ENCODE measurements at regions not wholly inside any gene's neighbourhood (a gene's known extent, or its start where the extent isn't known, plus 50 kb on each side); places are given as distances from the start of the nearest gene placed in this dataset.
A peak's percentile ranks its signal among the peaks of the same experiment; 100 is the strongest.

- DNase-seq (ENCODE audit: low spot score): no peak
- ChIA-PET POLR2A (ENCODE audit: low non-redundant PET) (no interaction called here), CTCF (no interaction called here)
- no peak overlapping the region for H3K27ac ChIP-seq
- no peak for TF ChIP-seq CTCF (conservative IDR thresholded peaks at IDR 0.05; ENCODE audit: low read depth)
These were observed 59.3 kb upstream of the WNT7A start for GRCh38 chr3:13939206-13939605.

- no peak for DNase-seq (ENCODE audit: low spot score)
- no peak for TF ChIP-seq CTCF (conservative IDR thresholded peaks at IDR 0.05; ENCODE audit: low read depth)
- CTCF ChIA-PET: interaction anchor here (0.6 kb wide), 2 partner anchors 65 to 207 kb away, joined by 3 read pairs; no protein-coding TSS in a partner anchor
- POLR2A ChIA-PET (ENCODE audit: low non-redundant PET): no interaction called here
- H3K27ac ChIP-seq: no peak overlapping the region
These were observed 57.3 kb upstream of the WNT7A start for GRCh38 chr3:13937131-13937530.

- DNase-seq (ENCODE audit: low spot score): no peak
- ChIA-PET POLR2A (ENCODE audit: low non-redundant PET) (no interaction called here), CTCF (no interaction called here)
- no peak for TF ChIP-seq CTCF (conservative IDR thresholded peaks at IDR 0.05; ENCODE audit: low read depth)
- H3K27ac ChIP-seq: no peak overlapping the region
These were observed 55.7 kb upstream of the WNT7A start for GRCh38 chr3:13935494-13936094.

GRCh38 chr3:13934813-13935212 is 54.9 kb upstream of the WNT7A start:
- ChIA-PET CTCF (no interaction called here), POLR2A (ENCODE audit: low non-redundant PET) (no interaction called here)
- no peak overlapping the region for H3K27ac ChIP-seq
- no peak for TF ChIP-seq CTCF (conservative IDR thresholded peaks at IDR 0.05; ENCODE audit: low read depth)
- no peak for DNase-seq (ENCODE audit: low spot score)

GRCh38 chr3:13934315-13934714 is 54.4 kb upstream of the WNT7A start:
- ChIA-PET POLR2A (ENCODE audit: low non-redundant PET) (no interaction called here), CTCF (no interaction called here)
- no peak for DNase-seq (ENCODE audit: low spot score)
- TF ChIP-seq CTCF (conservative IDR thresholded peaks at IDR 0.05; ENCODE audit: low read depth): no peak
- H3K27ac ChIP-seq: no peak overlapping the region

GRCh38 chr3:13932578-13933295 is 52.9 kb upstream of the WNT7A start:
- POLR2A ChIA-PET (ENCODE audit: low non-redundant PET): interaction anchor here (0.7 kb wide), 1 partner anchor 225 kb away, joined by 3 read pairs; no protein-coding TSS in a partner anchor

More at GRCh38 chr3:13932578-13933295, 52.9 kb upstream of the WNT7A start:
- CTCF ChIA-PET: no interaction called here
- DNase-seq (ENCODE audit: low spot score): peak; percentile 5
- no peak overlapping the region for H3K27ac ChIP-seq
- no peak for TF ChIP-seq CTCF (conservative IDR thresholded peaks at IDR 0.05; ENCODE audit: low read depth)
